Trophoblast cell (in vitro differentiated cells and primary cell): ENCODE measurements at regions not wholly inside any gene's neighbourhood (a gene's known extent, or its start where the extent isn't known, plus 50 kb on each side); places are given as distances from the start of the nearest gene placed in this dataset.

Experiments
- DNase-seq, 2 donors: peaks; one replicate each; pipeline ENCODE4 v3.0.0-alpha.2; 2016
- H2AFZ ChIP-seq: 2 replicates; pipeline ENCODE4 v1.6.1; 2013; ENCODE audit warnings: low read length, moderate library complexity, mild to moderate bottlenecking; ENCODE audit not compliant: insufficient read depth, poor library complexity
- H2AK5ac ChIP-seq: 2 replicates; pipeline ENCODE4 v1.6.1; 2013; ENCODE audit warnings: mild to moderate bottlenecking, low read length
- H2BK120ac ChIP-seq: 2 replicates; pipeline ENCODE4 v1.6.1; 2013; ENCODE audit warnings: low read length, mild to moderate bottlenecking, moderate library complexity; ENCODE audit not compliant: insufficient read depth, poor library complexity
- H2BK12ac ChIP-seq: 2 replicates; pipeline ENCODE4 v1.6.1; 2013; ENCODE audit warnings: mild to moderate bottlenecking, low read length, moderate library complexity
- H2BK5ac ChIP-seq: 2 replicates; pipeline ENCODE4 v1.6.1; 2013; ENCODE audit warnings: low read length, low read depth, moderate library complexity, mild to moderate bottlenecking; ENCODE audit not compliant: poor library complexity
- H3K14ac ChIP-seq: 2 replicates; pipeline ENCODE4 v1.6.1; 2013; ENCODE audit warnings: mild to moderate bottlenecking, low read length
- H3K18ac ChIP-seq: 2 replicates; pipeline ENCODE4 v1.6.1; 2013; ENCODE audit warnings: mild to moderate bottlenecking, low read length
- H3K23ac ChIP-seq: 2 replicates; pipeline ENCODE4 v1.6.1; 2013; ENCODE audit warnings: low read length
- H3K27ac ChIP-seq: 2 replicates; pipeline ENCODE4 v1.5.1; 2013; ENCODE audit warnings: low read depth, mild to moderate bottlenecking, inconsistent platforms, low read length, moderate library complexity
- H3K27me3 ChIP-seq: 2 replicates; pipeline ENCODE4 v1.6.1; 2013; ENCODE audit warnings: inconsistent platforms, mild to moderate bottlenecking, low read length, moderate library complexity; ENCODE audit not compliant: insufficient read depth
- H3K36me3 ChIP-seq, 2 experiments: 1 replicate in 1 of 2; 2 replicates in 1 of 2; pipeline ENCODE4 v1.6.1; 2013; ENCODE audit warnings: low read length in 2 of 2, mild to moderate bottlenecking in 2 of 2, moderate library complexity in 1 of 2; ENCODE audit not compliant: insufficient read depth in 2 of 2, control insufficient read depth in 1 of 2
- H3K4ac ChIP-seq: 2 replicates; pipeline ENCODE4 v1.6.1; 2013; ENCODE audit warnings: low read depth, mild to moderate bottlenecking, low read length, moderate library complexity
- H3K4me1 ChIP-seq, 2 experiments: 1 replicate in 1 of 2; 2 replicates in 1 of 2; pipeline ENCODE4 v1.6.1; 2013; ENCODE audit warnings: low read length in 2 of 2, mild to moderate bottlenecking in 2 of 2, moderate library complexity in 1 of 2; ENCODE audit not compliant: insufficient read depth in 2 of 2, control insufficient read depth in 1 of 2
- H3K4me2 ChIP-seq: 2 replicates; pipeline ENCODE4 v1.6.1; 2013; ENCODE audit warnings: inconsistent platforms, mild to moderate bottlenecking, low read length, moderate library complexity
- H3K4me3 ChIP-seq: 2 replicates; pipeline ENCODE4 v1.5.1; 2013; ENCODE audit warnings: mild to moderate bottlenecking, low read depth, low read length, inconsistent platforms
- H3K79me1 ChIP-seq: one replicate; pipeline ENCODE4 v1.6.1; 2013; ENCODE audit warnings: low read length
- H3K79me2 ChIP-seq: 2 replicates; pipeline ENCODE4 v1.6.1; 2013; ENCODE audit warnings: low read length, mild to moderate bottlenecking; ENCODE audit not compliant: control insufficient read depth, insufficient read depth, poor library complexity
- H3K9ac ChIP-seq: 2 replicates; pipeline ENCODE4 v1.6.1; 2013; ENCODE audit warnings: mild to moderate bottlenecking, low read length
- H3K9me3 ChIP-seq: 2 replicates; pipeline ENCODE4 v1.6.1; 2013; ENCODE audit warnings: low read depth, mild to moderate bottlenecking, control low read depth, inconsistent platforms, low read length; ENCODE audit not compliant: insufficient read depth
- H4K12ac ChIP-seq: 2 replicates; pipeline ENCODE4 v1.6.1; 2013; ENCODE audit warnings: low read depth, mild to moderate bottlenecking, low read length, moderate library complexity
- H4K8ac ChIP-seq: 2 replicates; pipeline ENCODE4 v1.6.1; 2013; ENCODE audit warnings: low read depth, mild to moderate bottlenecking, low read length, moderate library complexity
- H4K91ac ChIP-seq: one replicate; pipeline ENCODE4 v1.6.1; 2013; ENCODE audit warnings: low read depth, mild to moderate bottlenecking, low read length, moderate library complexity
- WGBS: extraction: QIAGEN DNeasy Blood & Tissue Kit; methylation state at CpG from one replicate; pipeline ENCODE4 v1.1.7; 2013; ENCODE audit warnings: missing lambda C conversion rate; ENCODE audit not compliant: insufficient read length, insufficient coverage; ENCODE audit errors: extremely low coverage; 5-methylcytosine and 5-hydroxymethylcytosine counted together

GRCh38 chr5:8321272-8321671 is 452.3 kb downstream of the MTRR start:
- H3K9me3 ChIP-seq = no peaks in the 10 kb centered on the region
- no peak overlapping the region for H4K8ac ChIP-seq
- no peak overlapping the region for H3K9ac ChIP-seq
- no peaks in the 10 kb centered on the region for H3K27me3 ChIP-seq
- no peak for DNase-seq
- H3K4me2 ChIP-seq = no peak overlapping the region
- no peak overlapping the region for H3K27ac ChIP-seq
- H3K4me3 ChIP-seq = no peak overlapping the region
- no peak overlapping the region for H4K91ac ChIP-seq
- H2BK5ac ChIP-seq = no peak overlapping the region
- H2AFZ ChIP-seq = no peak overlapping the region
- H3K18ac ChIP-seq = no peak overlapping the region
- WGBS = no CpG with 5 or more reads among the region's 1 CpG
- H3K23ac ChIP-seq = no peak overlapping the region
- no peaks in the 10 kb centered on the region for H3K36me3 ChIP-seq
- no peak overlapping the region for H2BK12ac ChIP-seq
- no peak overlapping the region for H4K12ac ChIP-seq
- no peaks in the 10 kb centered on the region for H3K79me2 ChIP-seq
- H3K4me1 ChIP-seq = no peaks in the 10 kb centered on the region
- H2AK5ac ChIP-seq = no peak overlapping the region
- no peak overlapping the region for H2BK120ac ChIP-seq
- no peaks in the 10 kb centered on the region for H3K79me1 ChIP-seq
- no peak overlapping the region for H3K4ac ChIP-seq
- no peak overlapping the region for H3K14ac ChIP-seq

GRCh38 chr5:8322484-8322883 is 453.5 kb downstream of the MTRR start:
- no peaks in the 10 kb centered on the region for H3K9me3 ChIP-seq
- H3K79me2 ChIP-seq = no peaks in the 10 kb centered on the region
- no peak overlapping the region for H2BK120ac ChIP-seq
- no peaks in the 10 kb centered on the region for H3K36me3 ChIP-seq
- H3K18ac ChIP-seq = no peak overlapping the region
- H3K14ac ChIP-seq = no peak overlapping the region
- DNase-seq = no peak
- H4K12ac ChIP-seq = no peak overlapping the region
- H2BK12ac ChIP-seq = no peak overlapping the region
- no peak overlapping the region for H3K9ac ChIP-seq
- no peak overlapping the region for H2AFZ ChIP-seq
- no peaks in the 10 kb centered on the region for H3K79me1 ChIP-seq
- H3K23ac ChIP-seq = no peak overlapping the region
- H4K8ac ChIP-seq = no peak overlapping the region
- WGBS = no CpG with 5 or more reads among the region's 2 CpGs
- H3K4me1 ChIP-seq = no peaks in the 10 kb centered on the region
- no peak overlapping the region for H2AK5ac ChIP-seq
- no peaks in the 10 kb centered on the region for H3K27me3 ChIP-seq
- no peak overlapping the region for H4K91ac ChIP-seq
- H2BK5ac ChIP-seq = no peak overlapping the region
- H3K27ac ChIP-seq = no peak overlapping the region
- H3K4ac ChIP-seq = no peak overlapping the region
- H3K4me3 ChIP-seq = no peak overlapping the region
- H3K4me2 ChIP-seq = no peak overlapping the region

DNA sequence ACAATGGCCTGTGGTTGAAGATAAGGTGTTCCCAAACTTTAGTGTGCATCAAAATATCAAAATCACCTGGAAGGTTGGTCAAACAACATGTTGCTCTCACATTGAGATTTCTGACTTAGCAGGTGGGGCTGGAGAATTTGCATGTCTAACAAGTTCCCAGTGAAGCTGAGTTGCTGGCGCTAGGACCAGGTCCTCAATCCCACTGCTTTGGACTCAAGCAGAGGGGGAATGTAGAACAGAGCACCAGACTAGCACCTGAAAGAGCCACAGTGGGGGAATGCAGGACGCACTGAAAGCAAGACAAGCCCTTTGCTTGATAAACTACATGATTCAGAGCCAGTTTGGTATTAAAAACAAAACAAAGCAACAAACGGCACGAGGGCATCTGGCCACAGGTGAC is 458.1 kb downstream of the MTRR start:
- no peak overlapping the region for H2AK5ac ChIP-seq
- no peak overlapping the region for H2BK5ac ChIP-seq
- no CpG with 5 or more reads among the region's 4 CpGs for WGBS
- H2AFZ ChIP-seq = no peak overlapping the region
- no peak overlapping the region for H3K4me2 ChIP-seq
- H3K4me3 ChIP-seq = no peak overlapping the region
- H3K27ac ChIP-seq = no peak overlapping the region
- no peaks in the 10 kb centered on the region for H3K36me3 ChIP-seq
- no peak overlapping the region for H4K91ac ChIP-seq
- H2BK12ac ChIP-seq = no peak overlapping the region
- H3K18ac ChIP-seq = no peak overlapping the region
- peak overlapping the region; percentile 50 for H3K9ac ChIP-seq
- H4K12ac ChIP-seq = no peak overlapping the region
- no peak overlapping the region for H3K4ac ChIP-seq
- H3K9me3 ChIP-seq = peaks cover 2% of the 10 kb centered on the region
- H3K27me3 ChIP-seq = no peaks in the 10 kb centered on the region
- no peak overlapping the region for H4K8ac ChIP-seq
- no peaks in the 10 kb centered on the region for H3K79me2 ChIP-seq
- no peak overlapping the region for H3K23ac ChIP-seq
- DNase-seq = no peak
- H3K79me1 ChIP-seq = no peaks in the 10 kb centered on the region
- H3K14ac ChIP-seq = no peak overlapping the region
- H3K4me1 ChIP-seq = no peaks in the 10 kb centered on the region
- H2BK120ac ChIP-seq = no peak overlapping the region

GRCh38 chr5:8329773-8330172 is 460.8 kb downstream of the MTRR start:
- no peak overlapping the region for H3K23ac ChIP-seq
- H3K27me3 ChIP-seq = no peaks in the 10 kb centered on the region
- no peak overlapping the region for H4K91ac ChIP-seq
- no CpG with 5 or more reads among the region's 5 CpGs for WGBS
- H3K9me3 ChIP-seq = peaks cover 2% of the 10 kb centered on the region
- no peak overlapping the region for H3K4me3 ChIP-seq
- H2BK5ac ChIP-seq = no peak overlapping the region
- H2BK12ac ChIP-seq = no peak overlapping the region
- no peak overlapping the region for H2AFZ ChIP-seq
- no peaks in the 10 kb centered on the region for H3K36me3 ChIP-seq
- no peaks in the 10 kb centered on the region for H3K79me2 ChIP-seq
- no peak overlapping the region for H2BK120ac ChIP-seq
- no peaks in the 10 kb centered on the region for H3K4me1 ChIP-seq
- H4K8ac ChIP-seq = no peak overlapping the region
- peak in 1 of 2 donors; percentile 64 for DNase-seq
- no peak overlapping the region for H3K4me2 ChIP-seq
- H3K4ac ChIP-seq = no peak overlapping the region
- no peak overlapping the region for H2AK5ac ChIP-seq
- H3K27ac ChIP-seq = no peak overlapping the region
- H3K18ac ChIP-seq = no peak overlapping the region
- no peak overlapping the region for H4K12ac ChIP-seq
- no peak overlapping the region for H3K9ac ChIP-seq
- no peaks in the 10 kb centered on the region for H3K79me1 ChIP-seq
- no peak overlapping the region for H3K14ac ChIP-seq
